ENCODE measurements at regions not wholly inside any gene's neighbourhood (a gene's known extent, or its start where the extent isn't known, plus 50 kb on each side); places are given as distances from the start of the nearest gene placed in this dataset.

GRCh38 chr6:4302524-4302923 is 167.1 kb upstream of the ECI2 start:
- DNase-seq (no peak), ATAC-seq (replicated peaks) (no peak)
- H3K9me3 Mint-ChIP-seq, result peaks cover 3 to 7% of the 10 kb centered on the region in 2 donors
- H3K4me3 Mint-ChIP-seq, result no peak overlapping the region
- no peak overlapping the region for H3K27ac Mint-ChIP-seq
- H3K4me1 Mint-ChIP-seq, result peaks cover 8 to 15% of the 10 kb centered on the region in 2 donors
- peaks cover 0 to 3% of the 10 kb centered on the region in 2 donors for H3K36me3 Mint-ChIP-seq
- H3K27me3 Mint-ChIP-seq, result peaks cover 35% of the 10 kb centered on the region in 2 donors

- Mint-ChIP-seq H3K27me3 (peaks cover 29 to 33% of the 10 kb centered on the region in 2 donors), H3K36me3 (peaks cover 0 to 7% of the 10 kb centered on the region in 2 donors), H3K4me1 (peaks cover 8 to 15% of the 10 kb centered on the region in 2 donors), H3K4me3 (no peak overlapping the region), H3K9me3 (peaks cover 9 to 14% of the 10 kb centered on the region in 2 donors), H3K27ac (no peak overlapping the region)
- ATAC-seq (replicated peaks), result peak; percentile 39 to 61
- DNase-seq, result no peak
These were observed 166.5 kb upstream of the ECI2 start for GRCh38 chr6:4301871-4302270.

GRCh38 chr6:4300917-4301316 is 165.5 kb upstream of the ECI2 start:
- Mint-ChIP-seq H3K4me1 (peaks cover 8 to 15% of the 10 kb centered on the region in 2 donors), H3K36me3 (peaks cover 0 to 8% of the 10 kb centered on the region in 2 donors)

GRCh38 chr6:4299476-4299875 is 164.1 kb upstream of the ECI2 start:
- Mint-ChIP-seq H3K4me1 (peaks cover 5 to 7% of the 10 kb centered on the region in 2 donors), H3K4me3 (no peak overlapping the region), H3K9me3 (peaks cover 10 to 15% of the 10 kb centered on the region in 2 donors), H3K36me3 (peaks cover 0 to 8% of the 10 kb centered on the region in 2 donors), H3K27ac (no peak overlapping the region), H3K27me3 (peaks cover 12 to 25% of the 10 kb centered on the region in 2 donors)
- ATAC-seq (replicated peaks), result peak in 1 of 2 donors; percentile 51
- DNase-seq, result no peak

More at GRCh38 chr6:4300917-4301316, 165.5 kb upstream of the ECI2 start:
- no peak for ATAC-seq (replicated peaks)
- H3K27ac Mint-ChIP-seq, result no peak overlapping the region
- H3K27me3 Mint-ChIP-seq, result peaks cover 20 to 24% of the 10 kb centered on the region in 2 donors
- DNase-seq, result no peak
- no peak overlapping the region for H3K4me3 Mint-ChIP-seq
- peaks cover 10 to 15% of the 10 kb centered on the region in 2 donors for H3K9me3 Mint-ChIP-seq

- H3K4me3 Mint-ChIP-seq, result no peak overlapping the region
- no peak overlapping the region for H3K27ac Mint-ChIP-seq
- peaks cover 0 to 5% of the 10 kb centered on the region in 2 donors for H3K36me3 Mint-ChIP-seq
- no peaks in the 10 kb centered on the region for H3K4me1 Mint-ChIP-seq
- ATAC-seq (replicated peaks) (no peak), DNase-seq (no peak)
- H3K9me3 Mint-ChIP-seq, result peaks cover 8 to 15% of the 10 kb centered on the region in 2 donors
- peaks cover 0 to 34% of the 10 kb centered on the region in 2 donors for H3K27me3 Mint-ChIP-seq
These were observed 162.0 kb upstream of the ECI2 start for GRCh38 chr6:4297348-4297747.

GRCh38 chr6:4296552-4296951 is 161.2 kb upstream of the ECI2 start:
- H3K4me1 Mint-ChIP-seq, result no peaks in the 10 kb centered on the region
- DNase-seq (no peak), ATAC-seq (replicated peaks) (no peak)
- no peak overlapping the region for H3K4me3 Mint-ChIP-seq
- peaks cover 0 to 34% of the 10 kb centered on the region in 2 donors for H3K27me3 Mint-ChIP-seq
- peaks cover 8 to 15% of the 10 kb centered on the region in 2 donors for H3K9me3 Mint-ChIP-seq
- H3K36me3 Mint-ChIP-seq, result peaks cover 0 to 5% of the 10 kb centered on the region in 2 donors
- H3K27ac Mint-ChIP-seq, result no peak overlapping the region

- Mint-ChIP-seq H3K27me3 (peaks cover 0 to 34% of the 10 kb centered on the region in 2 donors), H3K9me3 (peaks cover 8 to 15% of the 10 kb centered on the region in 2 donors), H3K27ac (no peak overlapping the region), H3K4me3 (no peak overlapping the region), H3K36me3 (peaks cover 0 to 5% of the 10 kb centered on the region in 2 donors), H3K4me1 (no peaks in the 10 kb centered on the region)
- DNase-seq (no peak), ATAC-seq (replicated peaks) (no peak)
These were observed 160.4 kb upstream of the ECI2 start for GRCh38 chr6:4295783-4296155.

- no peak for DNase-seq
- Mint-ChIP-seq H3K4me3 (no peak overlapping the region), H3K27ac (no peak overlapping the region), H3K9me3 (peaks cover 8 to 15% of the 10 kb centered on the region in 2 donors), H3K36me3 (peaks cover 0 to 5% of the 10 kb centered on the region in 2 donors), H3K27me3 (peaks cover 0 to 33% of the 10 kb centered on the region in 2 donors), H3K4me1 (no peaks in the 10 kb centered on the region)
- no peak for ATAC-seq (replicated peaks)
These were observed 159.8 kb upstream of the ECI2 start for GRCh38 chr6:4295058-4295782.

- H3K36me3 Mint-ChIP-seq, result peaks cover 0 to 5% of the 10 kb centered on the region in 2 donors
- H3K9me3 Mint-ChIP-seq, result peaks cover 8 to 15% of the 10 kb centered on the region in 2 donors
- peaks cover under 1 to 27% of the 10 kb centered on the region in 2 donors for H3K27me3 Mint-ChIP-seq
- no peak overlapping the region for H3K4me3 Mint-ChIP-seq
- no peak for DNase-seq
- no peak overlapping the region for H3K27ac Mint-ChIP-seq
- no peak for ATAC-seq (replicated peaks)
- no peaks in the 10 kb centered on the region for H3K4me1 Mint-ChIP-seq
These were observed 159.3 kb upstream of the ECI2 start for GRCh38 chr6:4294636-4295035.

- ATAC-seq (replicated peaks) (no peak), DNase-seq (no peak)
- no peaks in the 10 kb centered on the region for H3K9me3 Mint-ChIP-seq
- peaks cover 2% of the 10 kb centered on the region in 2 donors for H3K4me1 Mint-ChIP-seq
- peaks cover 4 to 21% of the 10 kb centered on the region in 2 donors for H3K27me3 Mint-ChIP-seq
- no peaks in the 10 kb centered on the region for H3K36me3 Mint-ChIP-seq
- H3K4me3 Mint-ChIP-seq, result no peak overlapping the region
- no peak overlapping the region for H3K27ac Mint-ChIP-seq
These were observed 156.4 kb upstream of the ECI2 start for GRCh38 chr6:4291453-4292403.

- Mint-ChIP-seq H3K27me3 (peaks cover 11 to 13% of the 10 kb centered on the region in 2 donors), H3K9me3 (no peaks in the 10 kb centered on the region)
- ATAC-seq (replicated peaks), result no peak
These were observed 154.5 kb upstream of the ECI2 start for GRCh38 chr6:4289770-4290320.

GRCh38 chr6:4287811-4288244 is 152.5 kb upstream of the ECI2 start:
- ATAC-seq (replicated peaks) (no peak), DNase-seq (no peak)
- Mint-ChIP-seq H3K4me1 (peaks cover 6 to 10% of the 10 kb centered on the region in 2 donors), H3K4me3 (no peak overlapping the region), H3K27me3 (peaks cover 10 to 18% of the 10 kb centered on the region in 2 donors), H3K9me3 (no peaks in the 10 kb centered on the region), H3K27ac (no peak overlapping the region), H3K36me3 (no peaks in the 10 kb centered on the region)

More at GRCh38 chr6:4289770-4290320, 154.5 kb upstream of the ECI2 start:
- Mint-ChIP-seq H3K36me3 (no peaks in the 10 kb centered on the region), H3K4me1 (peaks cover 6 to 8% of the 10 kb centered on the region in 2 donors), H3K27ac (no peak overlapping the region), H3K4me3 (no peak overlapping the region)
- DNase-seq, result no peak

GRCh38 chr6:4287372-4287771 is 152.0 kb upstream of the ECI2 start:
- Mint-ChIP-seq H3K4me1 (peaks cover 6 to 10% of the 10 kb centered on the region in 2 donors), H3K27me3 (peaks cover 10 to 18% of the 10 kb centered on the region in 2 donors), H3K4me3 (no peak overlapping the region), H3K9me3 (no peaks in the 10 kb centered on the region), H3K36me3 (no peaks in the 10 kb centered on the region), H3K27ac (no peak overlapping the region)
- ATAC-seq (replicated peaks) (no peak), DNase-seq (no peak)

- H3K27ac Mint-ChIP-seq, result no peak overlapping the region
- no peak for DNase-seq
- H3K27me3 Mint-ChIP-seq, result peaks cover 20 to 28% of the 10 kb centered on the region in 2 donors
These were observed 147.6 kb upstream of the ECI2 start for GRCh38 chr6:4282926-4283325.

More at GRCh38 chr6:4282926-4283325, 147.6 kb upstream of the ECI2 start:
- Mint-ChIP-seq H3K36me3 (no peaks in the 10 kb centered on the region), H3K9me3 (peaks cover 2 to 3% of the 10 kb centered on the region in 2 donors), H3K4me3 (no peak overlapping the region), H3K4me1 (peaks cover 19 to 22% of the 10 kb centered on the region in 2 donors)
- ATAC-seq (replicated peaks), result no peak

Data from stimulated activated naive B cell treated with anti-CD40 and anti-IgM and Interleukin-4, amounts not matched to agents 10 μg/mL and 1 μg/mL and 100 μg/mL, for 72 hours (primary cell).